ENCODE measurements at regions not wholly inside any gene's neighbourhood (a gene's known extent, or its start where the extent isn't known, plus 50 kb on each side); places are given as distances from the start of the nearest gene placed in this dataset.

DNA sequence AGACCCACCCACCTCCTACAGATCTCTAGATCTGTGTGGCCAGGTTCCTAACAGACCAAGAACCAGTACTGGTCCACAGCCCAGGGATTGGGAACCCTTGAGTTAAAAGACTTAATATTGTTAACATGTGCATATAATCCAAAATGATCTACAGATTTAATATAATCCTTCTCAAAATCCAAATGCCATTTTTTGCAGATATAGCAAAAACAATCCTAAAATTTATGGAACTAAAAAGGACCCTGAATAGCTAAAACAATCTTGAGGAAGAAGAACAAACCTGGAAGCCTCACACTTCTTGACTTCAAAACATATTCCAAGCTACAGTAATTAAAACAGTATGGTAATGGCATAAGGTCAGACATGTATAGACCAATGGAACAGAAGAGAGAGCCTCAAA lies 206.9 kb upstream of the SIX2 start:
- Histone ChIP-seq H3K4me1 (ENCODE audit: low read length) (no peaks in the 10 kb centered on the region), H3K27me3 (replicated peaks; ENCODE audit: insufficient read depth, low read length) (no peaks in the 10 kb centered on the region), H3K4me2 (ENCODE audit: low read depth, low read length) (no peak overlapping the region), H2AFZ (ENCODE audit: low read length) (no peak overlapping the region), H3K4me3 (ENCODE audit: low read length) (no peak overlapping the region), H3K9ac (ENCODE audit: low read length) (no peak overlapping the region), H3K9me2 (replicated peaks; ENCODE audit: insufficient read depth, low read length) (no peaks in the 10 kb centered on the region), H3K27ac (ENCODE audit: low read length) (no peak overlapping the region), H4K20me1 (ENCODE audit: insufficient read depth, low read length) (no peaks in the 10 kb centered on the region), H3F3A (ENCODE audit: insufficient read depth, low read length) (no peaks in the 10 kb centered on the region), H3K36me3 (replicated peaks; ENCODE audit: insufficient read depth, low read length) (no peaks in the 10 kb centered on the region), H3K79me2 (ENCODE audit: low read length) (no peaks in the 10 kb centered on the region), H3K9me3 (replicated peaks; ENCODE audit: insufficient read depth, low read length) (no peaks in the 10 kb centered on the region)
- no peak for TF ChIP-seq EZH2 (optimal IDR thresholded peaks at IDR 0.05; ENCODE audit: low read depth, low read length)
- TF ChIP-seq EZH2phosphoT487 (IDR thresholded peaks at IDR 0.05; ENCODE audit: low read length), result no peak
- no peak for TF ChIP-seq CTCF (IDR thresholded peaks at IDR 0.05; ENCODE audit: low read length)
- no peak for DNase-seq

- Histone ChIP-seq H3K36me3 (replicated peaks; ENCODE audit: insufficient read depth, low read length) (no peaks in the 10 kb centered on the region), H3K4me2 (ENCODE audit: low read depth, low read length) (no peak overlapping the region), H3K9me2 (replicated peaks; ENCODE audit: insufficient read depth, low read length) (no peaks in the 10 kb centered on the region), H3F3A (ENCODE audit: insufficient read depth, low read length) (no peaks in the 10 kb centered on the region), H3K27ac (ENCODE audit: low read length) (no peak overlapping the region), H3K9ac (ENCODE audit: low read length) (no peak overlapping the region), H3K9me3 (replicated peaks; ENCODE audit: insufficient read depth, low read length) (no peaks in the 10 kb centered on the region), H3K4me3 (ENCODE audit: low read length) (no peak overlapping the region), H3K4me1 (ENCODE audit: low read length) (no peaks in the 10 kb centered on the region), H3K27me3 (replicated peaks; ENCODE audit: insufficient read depth, low read length) (no peaks in the 10 kb centered on the region), H2AFZ (ENCODE audit: low read length) (no peak overlapping the region), H4K20me1 (ENCODE audit: insufficient read depth, low read length) (no peaks in the 10 kb centered on the region), H3K79me2 (ENCODE audit: low read length) (no peaks in the 10 kb centered on the region)
- TF ChIP-seq EZH2 (optimal IDR thresholded peaks at IDR 0.05; ENCODE audit: low read depth, low read length) (no peak), CTCF (IDR thresholded peaks at IDR 0.05; ENCODE audit: low read length) (no peak), EZH2phosphoT487 (IDR thresholded peaks at IDR 0.05; ENCODE audit: low read length) (no peak)
- no peak for DNase-seq
These were observed 205.3 kb upstream of the SIX2 start for GRCh38 chr2:45214550-45214949.

DNA sequence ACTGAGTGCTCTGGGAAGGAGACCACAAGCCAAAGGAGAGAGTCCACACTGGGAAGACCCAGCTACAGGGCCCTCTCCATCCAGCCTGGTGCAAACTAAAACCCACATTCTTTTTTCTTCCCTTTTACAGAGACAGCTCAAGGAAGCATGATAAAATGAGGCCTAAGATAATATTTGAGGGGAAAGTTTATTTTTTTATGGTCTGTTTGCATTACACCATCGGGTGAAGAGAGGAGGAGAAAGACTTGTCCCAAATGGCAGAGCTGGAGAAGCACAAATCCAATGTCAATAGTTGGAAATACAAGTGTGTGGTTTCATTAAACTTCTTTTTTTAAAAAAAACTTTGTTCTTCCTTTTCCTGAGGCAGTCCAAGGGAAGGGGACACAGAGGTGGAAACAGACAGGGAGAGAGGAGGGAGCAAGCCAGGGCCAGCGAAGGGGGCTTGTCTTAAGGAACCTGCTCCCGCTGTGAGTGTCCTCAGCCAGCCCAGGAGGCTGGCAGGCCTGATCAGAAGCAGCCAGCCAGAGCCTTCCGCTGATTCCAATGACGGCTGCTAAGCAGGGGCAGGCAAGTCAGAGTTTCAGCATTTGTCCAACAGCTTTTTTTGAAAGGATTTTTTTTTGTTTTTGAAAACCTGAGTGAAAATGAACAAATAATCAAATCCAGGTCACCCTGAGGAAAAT lies 203.8 kb upstream of the SIX2 start:
- Histone ChIP-seq H3F3A (ENCODE audit: insufficient read depth, low read length) (no peaks in the 10 kb centered on the region), H3K27me3 (replicated peaks; ENCODE audit: insufficient read depth, low read length) (no peaks in the 10 kb centered on the region), H3K79me2 (ENCODE audit: low read length) (no peaks in the 10 kb centered on the region), H3K4me1 (ENCODE audit: low read length) (no peaks in the 10 kb centered on the region), H3K4me3 (ENCODE audit: low read length) (no peak overlapping the region), H4K20me1 (ENCODE audit: insufficient read depth, low read length) (no peaks in the 10 kb centered on the region), H3K4me2 (ENCODE audit: low read depth, low read length) (no peak overlapping the region), H3K36me3 (replicated peaks; ENCODE audit: insufficient read depth, low read length) (no peaks in the 10 kb centered on the region), H3K9ac (ENCODE audit: low read length) (no peak overlapping the region), H3K27ac (ENCODE audit: low read length) (no peak overlapping the region), H3K9me2 (replicated peaks; ENCODE audit: insufficient read depth, low read length) (no peaks in the 10 kb centered on the region), H2AFZ (ENCODE audit: low read length) (no peak overlapping the region), H3K9me3 (replicated peaks; ENCODE audit: insufficient read depth, low read length) (no peaks in the 10 kb centered on the region)
- DNase-seq, result no peak
- TF ChIP-seq EZH2phosphoT487 (IDR thresholded peaks at IDR 0.05; ENCODE audit: low read length), result no peak
- no peak for TF ChIP-seq EZH2 (optimal IDR thresholded peaks at IDR 0.05; ENCODE audit: low read depth, low read length)
- TF ChIP-seq CTCF (IDR thresholded peaks at IDR 0.05; ENCODE audit: low read length), result no peak
